NB4 (cell line): ENCODE measurements at regions not wholly inside any gene's neighbourhood (a gene's known extent, or its start where the extent isn't known, plus 50 kb on each side); places are given as distances from the start of the nearest gene placed in this dataset.

Experiments used
- MYC ChIP-seq: IDR thresholded peaks from 2 replicates; pipeline ENCODE4 v1.6.1; 2011; ENCODE audit warnings: low read depth, low read length
- POLR2A ChIP-seq: IDR thresholded peaks from 2 replicates; pipeline ENCODE4 v1.6.1; 2011; ENCODE audit warnings: mild to moderate bottlenecking; ENCODE audit not compliant: insufficient read length; ENCODE audit errors: extremely low read depth
- TF ChIP-seq, protein P1 (sequence below): IDR thresholded peaks from one replicate; pipeline ENCODE4 v1.5.1; 2012; ENCODE audit warnings: low read depth, low read length
- TF ChIP-seq, protein P2 (sequence below): IDR thresholded peaks from 2 replicates; pipeline ENCODE4 v1.6.1; 2011; ENCODE audit warnings: low read depth, low read length

DNA sequence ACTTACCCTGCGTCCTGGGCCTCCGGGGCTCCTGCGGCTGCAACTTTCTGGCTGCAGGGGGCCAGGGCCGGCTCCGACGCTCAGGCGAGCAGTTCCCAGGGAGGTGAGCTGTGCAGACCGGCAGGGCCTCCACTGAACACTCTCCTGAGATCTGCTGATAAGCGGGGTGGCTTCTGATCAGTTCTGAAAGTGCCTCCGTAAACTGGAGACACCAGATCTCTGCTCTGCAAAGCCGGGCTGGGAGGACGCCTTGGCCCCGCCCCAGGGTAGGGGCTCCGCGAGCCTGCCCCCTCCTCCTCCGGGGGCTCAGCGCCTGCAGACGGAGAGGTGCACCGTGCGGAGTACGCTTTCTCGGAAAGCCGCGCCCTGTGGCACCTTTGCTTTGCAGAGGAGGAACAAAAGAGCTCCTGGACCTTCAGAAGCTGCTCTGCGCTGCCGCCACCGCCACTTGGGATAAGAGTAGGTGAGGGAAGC is 141.3 kb upstream of the VKORC1L1 start:
- TF ChIP-seq, protein P1, sequence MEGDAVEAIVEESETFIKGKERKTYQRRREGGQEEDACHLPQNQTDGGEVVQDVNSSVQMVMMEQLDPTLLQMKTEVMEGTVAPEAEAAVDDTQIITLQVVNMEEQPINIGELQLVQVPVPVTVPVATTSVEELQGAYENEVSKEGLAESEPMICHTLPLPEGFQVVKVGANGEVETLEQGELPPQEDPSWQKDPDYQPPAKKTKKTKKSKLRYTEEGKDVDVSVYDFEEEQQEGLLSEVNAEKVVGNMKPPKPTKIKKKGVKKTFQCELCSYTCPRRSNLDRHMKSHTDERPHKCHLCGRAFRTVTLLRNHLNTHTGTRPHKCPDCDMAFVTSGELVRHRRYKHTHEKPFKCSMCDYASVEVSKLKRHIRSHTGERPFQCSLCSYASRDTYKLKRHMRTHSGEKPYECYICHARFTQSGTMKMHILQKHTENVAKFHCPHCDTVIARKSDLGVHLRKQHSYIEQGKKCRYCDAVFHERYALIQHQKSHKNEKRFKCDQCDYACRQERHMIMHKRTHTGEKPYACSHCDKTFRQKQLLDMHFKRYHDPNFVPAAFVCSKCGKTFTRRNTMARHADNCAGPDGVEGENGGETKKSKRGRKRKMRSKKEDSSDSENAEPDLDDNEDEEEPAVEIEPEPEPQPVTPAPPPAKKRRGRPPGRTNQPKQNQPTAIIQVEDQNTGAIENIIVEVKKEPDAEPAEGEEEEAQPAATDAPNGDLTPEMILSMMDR = no peak
- TF ChIP-seq, protein P2, sequence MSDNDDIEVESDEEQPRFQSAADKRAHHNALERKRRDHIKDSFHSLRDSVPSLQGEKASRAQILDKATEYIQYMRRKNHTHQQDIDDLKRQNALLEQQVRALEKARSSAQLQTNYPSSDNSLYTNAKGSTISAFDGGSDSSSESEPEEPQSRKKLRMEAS = no peak
- TF ChIP-seq POLR2A = no peak
- no peak for TF ChIP-seq MYC
